GM10266 (cell line): ENCODE measurements at regions not wholly inside any gene's neighbourhood (a gene's known extent, or its start where the extent isn't known, plus 50 kb on each side); places are given as distances from the start of the nearest gene placed in this dataset.

Source experiments
- DNase-seq: peaks from one replicate; pipeline ENCODE4 v3.0.0; 2012; ENCODE audit errors: extremely low spot score
- TF ChIP-seq, protein P1 (sequence below): IDR thresholded peaks from 2 replicates; pipeline ENCODE4 v1.5.1; 2012; ENCODE audit warnings: mild to moderate bottlenecking, low read depth; ENCODE audit not compliant: control insufficient read depth, insufficient read depth; ENCODE audit errors: missing control alignments

GRCh38 chr6:44631968-44632367, 244.5 kb downstream of the CDC5L start:
- no peak for DNase-seq

GRCh38 chr6:44634321-44634720, 246.8 kb downstream of the CDC5L start:
- TF ChIP-seq, protein P1, sequence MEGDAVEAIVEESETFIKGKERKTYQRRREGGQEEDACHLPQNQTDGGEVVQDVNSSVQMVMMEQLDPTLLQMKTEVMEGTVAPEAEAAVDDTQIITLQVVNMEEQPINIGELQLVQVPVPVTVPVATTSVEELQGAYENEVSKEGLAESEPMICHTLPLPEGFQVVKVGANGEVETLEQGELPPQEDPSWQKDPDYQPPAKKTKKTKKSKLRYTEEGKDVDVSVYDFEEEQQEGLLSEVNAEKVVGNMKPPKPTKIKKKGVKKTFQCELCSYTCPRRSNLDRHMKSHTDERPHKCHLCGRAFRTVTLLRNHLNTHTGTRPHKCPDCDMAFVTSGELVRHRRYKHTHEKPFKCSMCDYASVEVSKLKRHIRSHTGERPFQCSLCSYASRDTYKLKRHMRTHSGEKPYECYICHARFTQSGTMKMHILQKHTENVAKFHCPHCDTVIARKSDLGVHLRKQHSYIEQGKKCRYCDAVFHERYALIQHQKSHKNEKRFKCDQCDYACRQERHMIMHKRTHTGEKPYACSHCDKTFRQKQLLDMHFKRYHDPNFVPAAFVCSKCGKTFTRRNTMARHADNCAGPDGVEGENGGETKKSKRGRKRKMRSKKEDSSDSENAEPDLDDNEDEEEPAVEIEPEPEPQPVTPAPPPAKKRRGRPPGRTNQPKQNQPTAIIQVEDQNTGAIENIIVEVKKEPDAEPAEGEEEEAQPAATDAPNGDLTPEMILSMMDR, result no peak
- no peak for DNase-seq

More at GRCh38 chr6:44631968-44632367, 244.5 kb downstream of the CDC5L start:
- TF ChIP-seq, protein P1, result no peak

GRCh38 chr6:44635486-44635885, 248.0 kb downstream of the CDC5L start:
- no peak for DNase-seq
- TF ChIP-seq, protein P1, result no peak

GRCh38 chr6:44636561-44637248, 249.2 kb downstream of the CDC5L start:
- TF ChIP-seq, protein P1, result no peak
- no peak for DNase-seq

- TF ChIP-seq, protein P1, result no peak
- no peak for DNase-seq
Measured at GRCh38 chr6:44641344-44642031, 254.0 kb downstream of the CDC5L start.

- TF ChIP-seq, protein P1, result no peak
- DNase-seq, result no peak
Measured at GRCh38 chr6:44642349-44642748, 254.8 kb downstream of the CDC5L start.

DNA sequence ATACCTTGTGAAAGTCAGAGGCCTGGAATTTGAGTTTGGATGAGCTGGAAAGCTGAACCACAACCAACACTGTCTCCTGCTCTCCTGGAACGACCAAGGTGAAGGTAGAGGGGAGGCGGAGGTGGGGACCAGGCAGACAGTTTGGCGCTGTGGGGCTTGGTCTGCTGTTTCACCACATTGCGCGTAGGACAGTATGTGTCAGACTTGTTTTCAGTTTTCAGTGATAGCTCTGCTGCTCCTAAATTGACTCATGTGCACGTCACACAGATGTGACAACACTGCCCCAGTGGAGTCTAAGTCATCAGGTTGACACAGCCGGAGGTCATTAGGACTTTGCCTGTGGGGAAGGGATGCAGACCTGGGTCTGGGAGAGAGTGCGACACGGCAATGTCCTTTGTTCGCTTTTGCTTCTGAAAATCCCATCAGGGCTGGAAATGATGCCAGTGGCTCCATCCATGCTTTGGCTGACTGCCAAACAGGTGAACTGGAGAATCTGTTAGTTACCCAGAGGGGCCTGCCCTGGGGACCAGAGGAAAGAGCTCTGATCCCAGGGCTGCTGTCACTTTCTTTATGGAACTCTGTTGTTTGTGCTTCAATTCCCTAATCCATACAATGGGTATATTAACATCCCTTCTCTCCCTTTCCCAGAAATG, 255.5 kb downstream of the CDC5L start:
- TF ChIP-seq, protein P1, result no peak
- DNase-seq, result no peak
